ENCODE measurements at regions not wholly inside any gene's neighbourhood (a gene's known extent, or its start where the extent isn't known, plus 50 kb on each side); places are given as distances from the start of the nearest gene placed in this dataset.

DNA sequence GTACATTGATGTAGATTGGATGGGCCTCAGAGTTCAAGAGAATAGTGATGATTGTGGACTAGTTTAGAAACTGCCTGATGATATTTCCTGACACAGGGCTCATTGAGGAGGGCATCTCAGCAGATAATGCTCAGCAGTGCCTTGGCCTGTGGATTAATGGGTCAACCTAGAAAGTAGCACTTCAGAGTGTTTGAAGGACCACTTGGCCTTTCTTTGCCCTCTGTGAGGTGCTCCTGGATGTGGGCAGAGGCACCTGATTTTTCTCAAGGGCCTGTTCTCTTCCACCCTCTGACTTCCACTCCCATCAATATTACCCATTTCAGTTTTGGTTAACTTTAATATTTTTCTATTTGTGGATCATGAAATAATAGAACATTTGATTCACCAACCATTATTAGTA is 270.6 kb upstream of the BMP2 start:
- no peak overlapping the region for H3K4me3 ChIP-seq (ENCODE audit: low read length)
- no peak overlapping the region for H3K4me2 ChIP-seq (ENCODE audit: low read length)
- H4K20me1 ChIP-seq (ENCODE audit: insufficient read depth), result no peaks in the 10 kb centered on the region
- H3K36me3 ChIP-seq (ENCODE audit: insufficient read depth, low read length), result no peaks in the 10 kb centered on the region
- no peaks in the 10 kb centered on the region for H3F3A ChIP-seq (ENCODE audit: insufficient read depth, low read length, poor library complexity, severe bottlenecking)
- no peak overlapping the region for H3K27ac ChIP-seq (ENCODE audit: low read length)
- no peak overlapping the region for H3K9ac ChIP-seq (ENCODE audit: low read length)
- H3K9me3 ChIP-seq (ENCODE audit: low read length), result peaks cover 6% of the 10 kb centered on the region
- H3K27me3 ChIP-seq (ENCODE audit: insufficient read depth, low read depth, low read length), result no peaks in the 10 kb centered on the region
- H2AFZ ChIP-seq (ENCODE audit: low read depth, low read length), result no peak overlapping the region
- no peaks in the 10 kb centered on the region for H3K9me2 ChIP-seq (ENCODE audit: insufficient read depth, low read length)
- H3K79me2 ChIP-seq (replicated peaks; ENCODE audit: insufficient read depth, low read length), result no peaks in the 10 kb centered on the region
- TF ChIP-seq MXI1 (conservative IDR thresholded peaks at IDR 0.05; ENCODE audit: poor library complexity, severe bottlenecking) (no peak), POLR2AphosphoS5 (IDR thresholded peaks at IDR 0.05) (no peak), RAD21 (conservative IDR thresholded peaks at IDR 0.05) (no peak), EP300 (conservative IDR thresholded peaks at IDR 0.05; ENCODE audit: poor library complexity, severe bottlenecking) (no peak), SMC3 (conservative IDR thresholded peaks at IDR 0.05; ENCODE audit: poor library complexity) (no peak), TAF1 (IDR thresholded peaks at IDR 0.05; ENCODE audit: low read depth) (no peak), EZH2 (IDR thresholded peaks at IDR 0.05; ENCODE audit: borderline replicate concordance, insufficient read depth, low read length, poor library complexity, severe bottlenecking) (no peak)
- TF ChIP-seq, protein P1, sequence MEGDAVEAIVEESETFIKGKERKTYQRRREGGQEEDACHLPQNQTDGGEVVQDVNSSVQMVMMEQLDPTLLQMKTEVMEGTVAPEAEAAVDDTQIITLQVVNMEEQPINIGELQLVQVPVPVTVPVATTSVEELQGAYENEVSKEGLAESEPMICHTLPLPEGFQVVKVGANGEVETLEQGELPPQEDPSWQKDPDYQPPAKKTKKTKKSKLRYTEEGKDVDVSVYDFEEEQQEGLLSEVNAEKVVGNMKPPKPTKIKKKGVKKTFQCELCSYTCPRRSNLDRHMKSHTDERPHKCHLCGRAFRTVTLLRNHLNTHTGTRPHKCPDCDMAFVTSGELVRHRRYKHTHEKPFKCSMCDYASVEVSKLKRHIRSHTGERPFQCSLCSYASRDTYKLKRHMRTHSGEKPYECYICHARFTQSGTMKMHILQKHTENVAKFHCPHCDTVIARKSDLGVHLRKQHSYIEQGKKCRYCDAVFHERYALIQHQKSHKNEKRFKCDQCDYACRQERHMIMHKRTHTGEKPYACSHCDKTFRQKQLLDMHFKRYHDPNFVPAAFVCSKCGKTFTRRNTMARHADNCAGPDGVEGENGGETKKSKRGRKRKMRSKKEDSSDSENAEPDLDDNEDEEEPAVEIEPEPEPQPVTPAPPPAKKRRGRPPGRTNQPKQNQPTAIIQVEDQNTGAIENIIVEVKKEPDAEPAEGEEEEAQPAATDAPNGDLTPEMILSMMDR (IDR thresholded peaks at IDR 0.05; ENCODE audit: poor library complexity, severe bottlenecking), result no peak

GRCh38 chr20:6495907-6496306 is 271.6 kb upstream of the BMP2 start:
- Histone ChIP-seq H2AFZ (ENCODE audit: low read depth, low read length) (no peak overlapping the region), H4K20me1 (ENCODE audit: insufficient read depth) (no peaks in the 10 kb centered on the region), H3K79me2 (replicated peaks; ENCODE audit: insufficient read depth, low read length) (no peaks in the 10 kb centered on the region), H3K9me2 (ENCODE audit: insufficient read depth, low read length) (no peaks in the 10 kb centered on the region), H3K36me3 (ENCODE audit: insufficient read depth, low read length) (no peaks in the 10 kb centered on the region), H3F3A (ENCODE audit: insufficient read depth, low read length, poor library complexity, severe bottlenecking) (no peaks in the 10 kb centered on the region), H3K27me3 (ENCODE audit: insufficient read depth, low read depth, low read length) (no peaks in the 10 kb centered on the region), H3K9me3 (ENCODE audit: low read length) (peaks cover 6% of the 10 kb centered on the region), H3K9ac (ENCODE audit: low read length) (no peak overlapping the region), H3K4me2 (ENCODE audit: low read length) (no peak overlapping the region), H3K4me3 (ENCODE audit: low read length) (no peak overlapping the region), H3K27ac (ENCODE audit: low read length) (no peak overlapping the region)
- TF ChIP-seq MXI1 (conservative IDR thresholded peaks at IDR 0.05; ENCODE audit: poor library complexity, severe bottlenecking) (no peak), SMC3 (conservative IDR thresholded peaks at IDR 0.05; ENCODE audit: poor library complexity) (no peak), EZH2 (IDR thresholded peaks at IDR 0.05; ENCODE audit: borderline replicate concordance, insufficient read depth, low read length, poor library complexity, severe bottlenecking) (no peak), POLR2AphosphoS5 (IDR thresholded peaks at IDR 0.05) (no peak), RAD21 (conservative IDR thresholded peaks at IDR 0.05) (no peak), EP300 (conservative IDR thresholded peaks at IDR 0.05; ENCODE audit: poor library complexity, severe bottlenecking) (no peak), TAF1 (IDR thresholded peaks at IDR 0.05; ENCODE audit: low read depth) (no peak)
- TF ChIP-seq, protein P1 (IDR thresholded peaks at IDR 0.05; ENCODE audit: poor library complexity, severe bottlenecking), result no peak
- TF ChIP-seq, protein P2, sequence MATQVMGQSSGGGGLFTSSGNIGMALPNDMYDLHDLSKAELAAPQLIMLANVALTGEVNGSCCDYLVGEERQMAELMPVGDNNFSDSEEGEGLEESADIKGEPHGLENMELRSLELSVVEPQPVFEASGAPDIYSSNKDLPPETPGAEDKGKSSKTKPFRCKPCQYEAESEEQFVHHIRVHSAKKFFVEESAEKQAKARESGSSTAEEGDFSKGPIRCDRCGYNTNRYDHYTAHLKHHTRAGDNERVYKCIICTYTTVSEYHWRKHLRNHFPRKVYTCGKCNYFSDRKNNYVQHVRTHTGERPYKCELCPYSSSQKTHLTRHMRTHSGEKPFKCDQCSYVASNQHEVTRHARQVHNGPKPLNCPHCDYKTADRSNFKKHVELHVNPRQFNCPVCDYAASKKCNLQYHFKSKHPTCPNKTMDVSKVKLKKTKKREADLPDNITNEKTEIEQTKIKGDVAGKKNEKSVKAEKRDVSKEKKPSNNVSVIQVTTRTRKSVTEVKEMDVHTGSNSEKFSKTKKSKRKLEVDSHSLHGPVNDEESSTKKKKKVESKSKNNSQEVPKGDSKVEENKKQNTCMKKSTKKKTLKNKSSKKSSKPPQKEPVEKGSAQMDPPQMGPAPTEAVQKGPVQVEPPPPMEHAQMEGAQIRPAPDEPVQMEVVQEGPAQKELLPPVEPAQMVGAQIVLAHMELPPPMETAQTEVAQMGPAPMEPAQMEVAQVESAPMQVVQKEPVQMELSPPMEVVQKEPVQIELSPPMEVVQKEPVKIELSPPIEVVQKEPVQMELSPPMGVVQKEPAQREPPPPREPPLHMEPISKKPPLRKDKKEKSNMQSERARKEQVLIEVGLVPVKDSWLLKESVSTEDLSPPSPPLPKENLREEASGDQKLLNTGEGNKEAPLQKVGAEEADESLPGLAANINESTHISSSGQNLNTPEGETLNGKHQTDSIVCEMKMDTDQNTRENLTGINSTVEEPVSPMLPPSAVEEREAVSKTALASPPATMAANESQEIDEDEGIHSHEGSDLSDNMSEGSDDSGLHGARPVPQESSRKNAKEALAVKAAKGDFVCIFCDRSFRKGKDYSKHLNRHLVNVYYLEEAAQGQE (IDR thresholded peaks at IDR 0.05; ENCODE audit: borderline replicate concordance), result no peak
